H9 (cell line): ENCODE measurements at regions not wholly inside any gene's neighbourhood (a gene's known extent, or its start where the extent isn't known, plus 50 kb on each side); places are given as distances from the start of the nearest gene placed in this dataset.

Experiments used
- DNase-seq: peaks from one replicate; pipeline ENCODE4 v3.0.0-alpha.2; 2017
- H2AFZ ChIP-seq: one replicate; pipeline ENCODE4 v1.6.1; 2013; ENCODE audit warnings: mild to moderate bottlenecking, low read length, control low read depth, moderate library complexity
- H2AK5ac ChIP-seq: 2 replicates; pipeline ENCODE4 v1.6.1; 2013; ENCODE audit warnings: low read length, control low read depth, mixed read lengths; ENCODE audit not compliant: insufficient read length
- H2BK120ac ChIP-seq: one replicate; pipeline ENCODE4 v1.6.1; 2013; ENCODE audit warnings: low read depth, mild to moderate bottlenecking, low read length, control low read depth, inconsistent platforms; ENCODE audit not compliant: poor library complexity, severe bottlenecking
- H2BK12ac ChIP-seq: 2 replicates; pipeline ENCODE4 v1.6.1; 2013; ENCODE audit warnings: low read length, control low read depth, mixed read lengths, low read depth; ENCODE audit not compliant: insufficient read length
- H2BK15ac ChIP-seq: 2 replicates; pipeline ENCODE4 v1.6.1; 2013; ENCODE audit warnings: low read depth, low read length, control low read depth
- H2BK20ac ChIP-seq: one replicate; pipeline ENCODE4 v1.6.1; 2013; ENCODE audit warnings: low read depth, mild to moderate bottlenecking, low read length, control low read depth, inconsistent platforms; ENCODE audit not compliant: poor library complexity, severe bottlenecking
- H2BK5ac ChIP-seq: 2 replicates; pipeline ENCODE4 v1.6.1; 2013; ENCODE audit warnings: low read length, control low read depth, mixed read lengths; ENCODE audit not compliant: insufficient read length
- H3K14ac ChIP-seq: 2 replicates; pipeline ENCODE4 v1.6.1; 2013; ENCODE audit warnings: low read length, control low read depth; ENCODE audit not compliant: insufficient read depth
- H3K18ac ChIP-seq: 2 replicates; pipeline ENCODE4 v1.6.1; 2013; ENCODE audit warnings: low read depth, mild to moderate bottlenecking, mixed read lengths, low read length, control low read depth; ENCODE audit not compliant: insufficient read length
- H3K23ac ChIP-seq: 2 replicates; pipeline ENCODE4 v1.6.1; 2013; ENCODE audit warnings: low read length, control low read depth, mixed read lengths, low read depth; ENCODE audit not compliant: insufficient read length
- H3K23me2 ChIP-seq: 2 replicates; pipeline ENCODE4 v1.6.1; 2013; ENCODE audit warnings: low read depth, mild to moderate bottlenecking, mixed read lengths, low read length, control low read depth; ENCODE audit not compliant: insufficient read length, poor library complexity, severe bottlenecking
- H3K27ac ChIP-seq: 2 replicates; pipeline ENCODE4 v1.5.1; 2013; ENCODE audit warnings: low read length, control low read depth, mixed read lengths, low read depth; ENCODE audit not compliant: insufficient read length
- H3K27me3 ChIP-seq: 2 replicates; pipeline ENCODE4 v1.6.1; 2013; ENCODE audit warnings: low read length, control low read depth, inconsistent platforms; ENCODE audit not compliant: insufficient read depth
- H3K4ac ChIP-seq: 2 replicates; pipeline ENCODE4 v1.6.1; 2013; ENCODE audit warnings: low read depth, mild to moderate bottlenecking, control low read depth, inconsistent platforms, low read length, moderate library complexity
- H3K4me1 ChIP-seq: 2 replicates; pipeline ENCODE4 v1.6.1; 2013; ENCODE audit warnings: low read length, control low read depth, inconsistent platforms; ENCODE audit not compliant: insufficient read depth
- H3K4me2 ChIP-seq: 2 replicates; pipeline ENCODE4 v1.6.1; 2013; ENCODE audit warnings: low read length, control low read depth, mixed read lengths; ENCODE audit not compliant: insufficient read length, insufficient read depth
- H3K56ac ChIP-seq: 2 replicates; pipeline ENCODE4 v1.6.1; 2013; ENCODE audit warnings: low read depth, mild to moderate bottlenecking, mixed read lengths, low read length, control low read depth; ENCODE audit not compliant: insufficient read length
- H3K79me1 ChIP-seq: 2 replicates; pipeline ENCODE4 v1.6.1; 2013; ENCODE audit warnings: low read depth, mild to moderate bottlenecking, moderate library complexity, low read length, control low read depth, inconsistent platforms; ENCODE audit not compliant: insufficient read depth, poor library complexity, severe bottlenecking
- H3K79me2 ChIP-seq: 2 replicates; pipeline ENCODE4 v1.6.1; 2013; ENCODE audit warnings: low read length, control low read depth, inconsistent platforms; ENCODE audit not compliant: insufficient read depth
- H3K9ac ChIP-seq: 2 replicates; pipeline ENCODE4 v1.6.1; 2013; ENCODE audit warnings: low read length, control low read depth, mixed read lengths; ENCODE audit not compliant: insufficient read length; ENCODE audit errors: extremely low read depth
- H3K9me3 ChIP-seq: one replicate; pipeline ENCODE4 v1.6.1; 2013; ENCODE audit warnings: low read depth, low read length, inconsistent platforms; ENCODE audit not compliant: control insufficient read depth
- H3T11ph ChIP-seq: one replicate; pipeline ENCODE4 v1.6.1; 2013; ENCODE audit warnings: mild to moderate bottlenecking, low read length, control low read depth, inconsistent platforms
- H4K20me1 ChIP-seq: one replicate; pipeline ENCODE4 v1.6.1; 2013; ENCODE audit not compliant: control insufficient read depth, insufficient read length, insufficient read depth
- H4K5ac ChIP-seq: 2 replicates; pipeline ENCODE4 v1.6.1; 2013; ENCODE audit warnings: low read depth, mild to moderate bottlenecking, mixed read lengths, low read length, control low read depth; ENCODE audit not compliant: insufficient read length
- H4K8ac ChIP-seq: replicated peaks from 2 replicates; pipeline ENCODE4 v1.6.1; 2013; ENCODE audit warnings: low read length, control low read depth, mixed read lengths, low read depth; ENCODE audit not compliant: insufficient read length
- H4K91ac ChIP-seq: 2 replicates; pipeline ENCODE4 v1.6.1; 2013; ENCODE audit warnings: low read depth, mild to moderate bottlenecking, moderate library complexity, mixed read lengths, low read length, control low read depth; ENCODE audit not compliant: insufficient read length
- H3K27ac Mint-ChIP-seq, 3 experiments: 2 replicates in 2 of 3; 3 replicates in 1 of 3; pipeline ENCODE4 v1.8.0; 2020 to 2021; ENCODE audit warnings: mixed read lengths in 3 of 3, mild to moderate bottlenecking in 1 of 3, moderate library complexity in 1 of 3
- H3K27me3 Mint-ChIP-seq: 2 replicates; pipeline ENCODE4 v1.8.0; 2021; ENCODE audit warnings: low read depth, mild to moderate bottlenecking, moderate library complexity, mixed read lengths
- H3K36me3 Mint-ChIP-seq, 3 experiments: 2 replicates in 2 of 3; 3 replicates in 1 of 3; pipeline ENCODE4 v1.8.0; 2020 to 2021; ENCODE audit warnings: low read depth in 3 of 3, mixed read lengths in 3 of 3; ENCODE audit not compliant: insufficient read depth in 1 of 3
- H3K4me1 Mint-ChIP-seq, 2 experiments: 2 replicates each; pipeline ENCODE4 v1.8.0; 2020; ENCODE audit warnings: mixed read lengths in 2 of 2
- H3K4me3 Mint-ChIP-seq, 2 experiments: 2 replicates in 1 of 2; 3 replicates in 1 of 2; pipeline ENCODE4 v1.8.0; 2020 to 2021; ENCODE audit warnings: mild to moderate bottlenecking in 2 of 2, mixed read lengths in 2 of 2, moderate library complexity in 1 of 2
- H3K9me3 Mint-ChIP-seq, 2 experiments: 2 replicates in 1 of 2; 3 replicates in 1 of 2; pipeline ENCODE4 v1.8.0; 2020; ENCODE audit warnings: mild to moderate bottlenecking in 2 of 2, mixed read lengths in 2 of 2, moderate library complexity in 1 of 2
- WGBS: extraction: QIAGEN DNeasy Blood & Tissue Kit; methylation state at CpG from one replicate; pipeline ENCODE4 v1.1.7; 2013; ENCODE audit warnings: missing lambda C conversion rate, low lambda C conversion rate, mixed read lengths; ENCODE audit not compliant: insufficient read length; ENCODE audit errors: extremely low coverage; 5-methylcytosine and 5-hydroxymethylcytosine counted together
- TF ChIP-seq, protein P1 (sequence below): fragments of 200-600 bp; sonication (generic); conservative IDR thresholded peaks from 3 replicates; pipeline ENCODE4 v1.8.0; 2021; ENCODE audit warnings: antibody characterized with exemption, mild to moderate bottlenecking

DNA sequence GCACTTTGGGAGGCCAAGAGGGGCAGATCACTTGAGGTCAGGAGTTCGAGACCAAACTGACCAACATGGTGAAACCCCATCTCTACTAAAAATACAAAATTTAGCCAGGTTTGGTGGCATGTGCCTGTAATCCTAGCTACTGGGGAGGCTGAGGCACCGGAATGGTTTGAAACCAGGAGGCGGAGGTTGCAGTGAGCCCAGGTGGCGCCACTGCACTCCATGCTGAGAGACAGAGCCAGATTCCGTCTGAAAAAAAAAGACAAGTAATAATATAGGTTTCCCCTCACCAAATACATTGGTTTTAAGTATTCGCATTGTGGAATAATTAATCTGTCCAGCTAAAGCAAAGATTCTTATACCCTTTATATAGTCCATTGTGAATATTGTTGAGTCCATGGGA lies 1544.6 kb downstream of the OLFM4 start:
- Histone ChIP-seq H3K79me2 (no peaks in the 10 kb centered on the region), H2BK120ac (no peak overlapping the region), H3K18ac (no peak overlapping the region), H4K91ac (no peak overlapping the region), H3K23ac (no peak overlapping the region), H3K79me1 (no peaks in the 10 kb centered on the region), H3K23me2 (no peaks in the 10 kb centered on the region), H3K56ac (no peak overlapping the region), H3K4me1 (no peaks in the 10 kb centered on the region), H3K27ac (no peak overlapping the region), H3K27me3 (no peaks in the 10 kb centered on the region), H2BK12ac (no peak overlapping the region), H2BK20ac (no peak overlapping the region), H4K8ac (no peak overlapping the region), H4K20me1 (no peaks in the 10 kb centered on the region), H2AK5ac (no peak overlapping the region), H3T11ph (no peak overlapping the region), H3K9ac (no peak overlapping the region), H3K14ac (no peak overlapping the region), H2BK5ac (no peak overlapping the region), H3K4ac (no peak overlapping the region), H2BK15ac (no peak overlapping the region), H2AFZ (no peak overlapping the region), H3K4me2 (no peak overlapping the region), H3K9me3 (no peaks in the 10 kb centered on the region), H4K5ac (no peak overlapping the region)
- DNase-seq = peak; percentile 46
- Mint-ChIP-seq H3K27ac (no peak overlapping the region), H3K27me3 (no peaks in the 10 kb centered on the region), H3K9me3 (peaks cover 0 to 3% of the 10 kb centered on the region in 2 experiments; a peak in 2 of 5 replicates), H3K4me1 (0 out of 4 replicates have a peak, but pooled peaks cover 0 to 4% of the 10 kb centered on the region in 2 experiments), H3K36me3 (peaks cover 0 to 5% (median 2%) of the 10 kb centered on the region in 3 experiments; a peak in 3 of 7 replicates), H3K4me3 (no peak overlapping the region)
- WGBS = no CpG with 5 or more reads among the region's 6 CpGs
- TF ChIP-seq, protein P1, sequence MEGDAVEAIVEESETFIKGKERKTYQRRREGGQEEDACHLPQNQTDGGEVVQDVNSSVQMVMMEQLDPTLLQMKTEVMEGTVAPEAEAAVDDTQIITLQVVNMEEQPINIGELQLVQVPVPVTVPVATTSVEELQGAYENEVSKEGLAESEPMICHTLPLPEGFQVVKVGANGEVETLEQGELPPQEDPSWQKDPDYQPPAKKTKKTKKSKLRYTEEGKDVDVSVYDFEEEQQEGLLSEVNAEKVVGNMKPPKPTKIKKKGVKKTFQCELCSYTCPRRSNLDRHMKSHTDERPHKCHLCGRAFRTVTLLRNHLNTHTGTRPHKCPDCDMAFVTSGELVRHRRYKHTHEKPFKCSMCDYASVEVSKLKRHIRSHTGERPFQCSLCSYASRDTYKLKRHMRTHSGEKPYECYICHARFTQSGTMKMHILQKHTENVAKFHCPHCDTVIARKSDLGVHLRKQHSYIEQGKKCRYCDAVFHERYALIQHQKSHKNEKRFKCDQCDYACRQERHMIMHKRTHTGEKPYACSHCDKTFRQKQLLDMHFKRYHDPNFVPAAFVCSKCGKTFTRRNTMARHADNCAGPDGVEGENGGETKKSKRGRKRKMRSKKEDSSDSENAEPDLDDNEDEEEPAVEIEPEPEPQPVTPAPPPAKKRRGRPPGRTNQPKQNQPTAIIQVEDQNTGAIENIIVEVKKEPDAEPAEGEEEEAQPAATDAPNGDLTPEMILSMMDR = peak; percentile 43; the same call in 2 of the 3 replicates
